Sigmoid colon (tissue), 6 donors: ENCODE measurements at regions not wholly inside any gene's neighbourhood (a gene's known extent, or its start where the extent isn't known, plus 50 kb on each side); places are given as distances from the start of the nearest gene placed in this dataset.
"Not testable (repeated sequence)": the region's sequence is repeated elsewhere in the genome, so short reads cannot be mapped to it uniquely, and the experiment has no call there.

Experiments
- DNase-seq: peaks from one replicate; pipeline ENCODE4 v3.0.0-alpha.2; 2019
- H3K27ac ChIP-seq, 4 donors: fragments of 200-600 bp; sonication (generic); one replicate each; pipeline ENCODE4 v1.5.1; 2016 to 2019; ENCODE audit warnings: mild to moderate bottlenecking in 1 of 4
- H3K27me3 ChIP-seq, 3 donors: fragments of 200-600 bp; sonication (generic); one replicate each; pipeline ENCODE4 v1.5.1; 2019; ENCODE audit warnings: mild to moderate bottlenecking in 1 of 3
- H3K36me3 ChIP-seq, 4 donors: fragments of 200-600 bp; sonication (generic); one replicate each; pipeline ENCODE4 v1.5.1; 2016 to 2019
- H3K4me1 ChIP-seq, 4 donors: fragments of 200-600 bp; sonication (generic); one replicate each; pipeline ENCODE4 v1.5.1; 2017 to 2019
- H3K4me3 ChIP-seq, 4 donors: fragments of 200-600 bp; sonication (generic); one replicate each; pipeline ENCODE4 v1.5.1; 2017 to 2019; ENCODE audit warnings: mild to moderate bottlenecking in 2 of 4, moderate library complexity in 1 of 4
- H3K9me3 ChIP-seq, 4 donors: fragments of 200-600 bp in 3 of 4; sonication (generic) in 3 of 4; one replicate each; pipeline versions ENCODE4 v1.5.1 to v1.6.1; 2013 to 2019
- CTCF ChIP-seq, 4 experiments: fragments of 450-650 bp in 3 of 4; fragments of 200-600 bp in 1 of 4; IDR thresholded peaks; one replicate each; pipeline ENCODE4 v1.5.1; 2016 to 2019; ENCODE audit warnings: antibody characterized with exemption in 4 of 4, mild to moderate bottlenecking in 3 of 4, moderate library complexity in 2 of 4
- EP300 ChIP-seq, 4 donors: sonication (generic); formaldehyde crosslinking; IDR thresholded peaks; one replicate each; pipeline ENCODE4 v1.6.1; 2017; ENCODE audit warnings: antibody characterized with exemption in 4 of 4
- POLR2A ChIP-seq, 2 donors: fragments of 450-650 bp; IDR thresholded peaks; one replicate each; pipeline ENCODE4 v1.6.1; 2016; ENCODE audit warnings: antibody characterized with exemption in 2 of 2, mild to moderate bottlenecking in 2 of 2, moderate library complexity in 2 of 2
- POLR2AphosphoS5 ChIP-seq, 4 donors: sonication (generic); formaldehyde crosslinking; IDR thresholded peaks; one replicate each; pipeline ENCODE4 v1.6.1; 2017; ENCODE audit warnings: antibody characterized with exemption in 4 of 4
- WGBS, 2 donors: extraction: QIAGEN DNeasy Blood & Tissue Kit; methylation state at CpG; one replicate each; pipeline ENCODE4 v1.1.7; 2013; 5-methylcytosine and 5-hydroxymethylcytosine counted together
- intact Hi-C: fragments of 100-400 bp; cut with DNase I; formaldehyde crosslinking; loops from one replicate; pipeline ENCODE4 v1.15.1; 2023
- donor health status: healthy with polysubstance abuse.
- donor health status: healthy.

DNA sequence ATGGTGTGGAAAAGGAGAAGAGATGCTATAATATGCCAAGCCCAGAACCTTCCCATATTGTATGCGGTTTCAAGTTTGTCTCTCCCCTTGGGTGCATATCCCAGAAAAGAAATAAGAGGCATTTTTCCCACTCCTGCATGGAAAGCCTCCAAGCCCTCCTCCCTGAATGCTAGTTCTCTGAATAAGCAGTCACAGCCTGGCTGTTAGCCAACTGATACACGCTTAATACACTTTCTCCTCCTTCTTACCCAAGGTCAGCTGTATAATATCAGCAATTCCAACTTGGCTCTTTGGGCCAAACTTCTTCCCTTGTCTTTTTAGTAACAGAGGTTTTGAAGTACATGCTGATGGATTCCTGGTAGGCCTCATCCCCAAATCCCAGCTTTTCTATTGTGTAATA, 440.1 kb downstream of the EPHA7 start:
- no peak for TF ChIP-seq EP300 (IDR thresholded peaks at IDR 0.05)
- TF ChIP-seq POLR2AphosphoS5 (IDR thresholded peaks at IDR 0.05): no peak
- TF ChIP-seq POLR2A (IDR thresholded peaks at IDR 0.05): no peak
- TF ChIP-seq CTCF (IDR thresholded peaks at IDR 0.05): no peak
- H3K27me3 ChIP-seq: no peaks in the 10 kb centered on the region
- H3K9me3 ChIP-seq: peaks cover 0 to 3% (median 0%) of the 10 kb centered on the region in 4 donors
- WGBS, 2 donors: 90 to 92% methylated on average over 2 of the region's 2 CpGs
- no peaks in the 10 kb centered on the region for H3K36me3 ChIP-seq
- no peak overlapping the region for H3K27ac ChIP-seq
- intact Hi-C loops: no loop called here
- H3K4me1 ChIP-seq: no peaks in the 10 kb centered on the region
- DNase-seq: no peak
- no peak overlapping the region for H3K4me3 ChIP-seq

DNA sequence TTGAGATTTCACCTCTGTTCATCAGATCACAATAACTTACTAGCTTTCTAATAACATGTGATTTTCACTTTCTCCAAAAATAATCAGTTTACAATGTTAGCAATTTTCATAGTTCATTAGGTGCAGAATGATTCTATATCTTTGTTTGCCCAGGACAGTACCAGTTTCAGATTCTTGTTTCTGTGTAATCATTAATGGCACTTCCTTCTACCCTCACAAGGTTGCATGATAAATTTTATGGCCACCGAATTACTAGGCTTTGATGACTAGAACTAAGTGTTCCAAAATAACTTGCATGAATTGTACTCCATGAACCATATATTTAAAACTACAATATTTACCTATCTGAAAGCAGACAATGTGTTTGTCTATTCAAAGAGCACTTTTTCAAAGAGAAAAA, 442.3 kb downstream of the EPHA7 start:
- intact Hi-C loops: no loop called here
- no peaks in the 10 kb centered on the region for H3K36me3 ChIP-seq
- H3K27me3 ChIP-seq: no peaks in the 10 kb centered on the region
- H3K4me3 ChIP-seq: no peak overlapping the region
- DNase-seq: no peak
- no peaks in the 10 kb centered on the region for H3K4me1 ChIP-seq
- TF ChIP-seq POLR2A (IDR thresholded peaks at IDR 0.05) (no peak), EP300 (IDR thresholded peaks at IDR 0.05) (no peak), CTCF (IDR thresholded peaks at IDR 0.05) (no peak), POLR2AphosphoS5 (IDR thresholded peaks at IDR 0.05) (no peak)
- no peak overlapping the region for H3K27ac ChIP-seq
- WGBS, 2 donors: 12 to 61% methylated on average over 1 of the region's 1 CpG
- peaks cover 0 to 3% (median 0%) of the 10 kb centered on the region in 4 donors for H3K9me3 ChIP-seq

- H3K27me3 ChIP-seq: no peaks in the 10 kb centered on the region
- DNase-seq: no peak
- intact Hi-C loops: no loop called here
- H3K4me1 ChIP-seq: no peaks in the 10 kb centered on the region
- H3K9me3 ChIP-seq: no peaks in the 10 kb centered on the region
- no peaks in the 10 kb centered on the region for H3K36me3 ChIP-seq
- TF ChIP-seq EP300 (IDR thresholded peaks at IDR 0.05): no peak
- no peak for TF ChIP-seq POLR2AphosphoS5 (IDR thresholded peaks at IDR 0.05)
- TF ChIP-seq POLR2A (IDR thresholded peaks at IDR 0.05): no peak
- TF ChIP-seq CTCF (IDR thresholded peaks at IDR 0.05): no peak
- H3K4me3 ChIP-seq: no peak overlapping the region
- H3K27ac ChIP-seq: no peak overlapping the region
Observed at GRCh38 chr6:92967362-92967761, 452.0 kb downstream of the EPHA7 start.

DNA sequence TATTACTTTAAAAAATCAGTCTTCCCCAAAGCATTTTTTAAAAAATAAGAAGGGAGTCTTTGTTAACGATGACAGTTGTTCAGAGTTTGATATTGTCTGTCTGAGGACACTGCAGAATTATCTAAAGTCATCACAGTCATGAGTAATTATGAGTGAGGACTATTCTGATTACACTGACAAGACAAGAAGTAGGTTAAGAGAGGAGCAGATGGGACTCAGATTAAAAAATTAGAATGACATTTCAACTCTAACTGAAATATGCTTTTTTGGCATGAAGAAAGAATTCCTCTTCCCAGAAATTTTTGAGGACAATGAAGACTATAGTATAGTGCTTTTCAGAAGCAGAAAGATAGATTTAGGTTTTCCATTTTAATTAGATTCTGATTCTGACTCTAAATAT, 456.5 kb downstream of the EPHA7 start:
- H3K36me3 ChIP-seq: no peaks in the 10 kb centered on the region
- TF ChIP-seq EP300 (IDR thresholded peaks at IDR 0.05) (no peak), CTCF (IDR thresholded peaks at IDR 0.05) (no peak), POLR2A (IDR thresholded peaks at IDR 0.05) (no peak), POLR2AphosphoS5 (IDR thresholded peaks at IDR 0.05) (no peak)

GRCh38 chr6:92952111-92952510, 467.2 kb downstream of the EPHA7 start:
- H3K36me3 ChIP-seq, H3K4me1 ChIP-seq, H3K4me3 ChIP-seq, H3K27ac ChIP-seq, H3K9me3 ChIP-seq, DNase-seq, intact Hi-C loops, H3K27me3 ChIP-seq: not testable (repeated sequence)
- 76 to 84% methylated on average over 7 of the region's 7 CpGs for whole genome bisulfite sequencing, 2 donors

More for the DNA sequence above, 456.5 kb downstream of the EPHA7 start:
- Histone ChIP-seq H3K4me1 (no peaks in the 10 kb centered on the region), H3K9me3 (no peaks in the 10 kb centered on the region), H3K27ac (no peak overlapping the region), H3K4me3 (no peak overlapping the region), H3K27me3 (no peaks in the 10 kb centered on the region)
- WGBS, 2 donors: 48 to 74% methylated on average over 1 of the region's 1 CpG
- DNase-seq: no peak
- intact Hi-C loops: no loop called here
